ENCODE measurements at regions not wholly inside any gene's neighbourhood (a gene's known extent, or its start where the extent isn't known, plus 50 kb on each side); places are given as distances from the start of the nearest gene placed in this dataset.

DNA sequence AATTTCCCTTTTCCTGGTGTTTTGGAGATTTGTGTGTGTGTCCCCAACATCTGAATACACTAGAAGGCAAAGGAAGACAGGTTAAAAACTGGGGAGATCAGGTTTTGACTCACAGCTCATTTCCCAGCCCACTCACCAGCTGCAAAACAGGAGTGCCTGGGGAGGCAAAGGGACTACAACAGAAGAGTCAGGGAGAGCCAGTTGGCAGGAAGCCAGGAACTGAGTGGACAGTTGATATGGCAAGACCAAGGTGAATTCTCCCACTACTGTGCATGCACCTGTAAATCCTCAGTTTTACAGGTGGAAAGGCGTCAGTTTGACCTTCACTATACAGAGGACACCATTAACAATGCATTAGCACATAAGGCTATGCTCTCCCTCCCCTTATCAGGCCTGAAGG, 901.5 kb upstream of the SEMA6D start:
- TF ChIP-seq MAX (IDR thresholded peaks at IDR 0.05) (no peak), RAD21 (IDR thresholded peaks at IDR 0.05; ENCODE audit: low read depth) (no peak), TEAD4 (IDR thresholded peaks at IDR 0.05) (no peak), EP300 (IDR thresholded peaks at IDR 0.05; ENCODE audit: borderline replicate concordance) (no peak), TAF1 (IDR thresholded peaks at IDR 0.05; ENCODE audit: low read depth) (no peak), NFIC (IDR thresholded peaks at IDR 0.05) (no peak), CREB1 (IDR thresholded peaks at IDR 0.05; ENCODE audit: low read depth) (no peak), EGR1 (IDR thresholded peaks at IDR 0.05) (no peak), FOXM1 (IDR thresholded peaks at IDR 0.05; ENCODE audit: borderline replicate concordance, low read depth) (no peak), ZBTB7A (IDR thresholded peaks at IDR 0.05; ENCODE audit: low read depth) (no peak), YY1 (IDR thresholded peaks at IDR 0.05; ENCODE audit: low read depth) (no peak), TCF12 (IDR thresholded peaks at IDR 0.05; ENCODE audit: low read depth) (no peak), CEBPB (IDR thresholded peaks at IDR 0.05) (no peak)
- TF ChIP-seq, protein P1, sequence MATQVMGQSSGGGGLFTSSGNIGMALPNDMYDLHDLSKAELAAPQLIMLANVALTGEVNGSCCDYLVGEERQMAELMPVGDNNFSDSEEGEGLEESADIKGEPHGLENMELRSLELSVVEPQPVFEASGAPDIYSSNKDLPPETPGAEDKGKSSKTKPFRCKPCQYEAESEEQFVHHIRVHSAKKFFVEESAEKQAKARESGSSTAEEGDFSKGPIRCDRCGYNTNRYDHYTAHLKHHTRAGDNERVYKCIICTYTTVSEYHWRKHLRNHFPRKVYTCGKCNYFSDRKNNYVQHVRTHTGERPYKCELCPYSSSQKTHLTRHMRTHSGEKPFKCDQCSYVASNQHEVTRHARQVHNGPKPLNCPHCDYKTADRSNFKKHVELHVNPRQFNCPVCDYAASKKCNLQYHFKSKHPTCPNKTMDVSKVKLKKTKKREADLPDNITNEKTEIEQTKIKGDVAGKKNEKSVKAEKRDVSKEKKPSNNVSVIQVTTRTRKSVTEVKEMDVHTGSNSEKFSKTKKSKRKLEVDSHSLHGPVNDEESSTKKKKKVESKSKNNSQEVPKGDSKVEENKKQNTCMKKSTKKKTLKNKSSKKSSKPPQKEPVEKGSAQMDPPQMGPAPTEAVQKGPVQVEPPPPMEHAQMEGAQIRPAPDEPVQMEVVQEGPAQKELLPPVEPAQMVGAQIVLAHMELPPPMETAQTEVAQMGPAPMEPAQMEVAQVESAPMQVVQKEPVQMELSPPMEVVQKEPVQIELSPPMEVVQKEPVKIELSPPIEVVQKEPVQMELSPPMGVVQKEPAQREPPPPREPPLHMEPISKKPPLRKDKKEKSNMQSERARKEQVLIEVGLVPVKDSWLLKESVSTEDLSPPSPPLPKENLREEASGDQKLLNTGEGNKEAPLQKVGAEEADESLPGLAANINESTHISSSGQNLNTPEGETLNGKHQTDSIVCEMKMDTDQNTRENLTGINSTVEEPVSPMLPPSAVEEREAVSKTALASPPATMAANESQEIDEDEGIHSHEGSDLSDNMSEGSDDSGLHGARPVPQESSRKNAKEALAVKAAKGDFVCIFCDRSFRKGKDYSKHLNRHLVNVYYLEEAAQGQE (IDR thresholded peaks at IDR 0.05; ENCODE audit: low read depth), result no peak
- TF ChIP-seq, protein P2, sequence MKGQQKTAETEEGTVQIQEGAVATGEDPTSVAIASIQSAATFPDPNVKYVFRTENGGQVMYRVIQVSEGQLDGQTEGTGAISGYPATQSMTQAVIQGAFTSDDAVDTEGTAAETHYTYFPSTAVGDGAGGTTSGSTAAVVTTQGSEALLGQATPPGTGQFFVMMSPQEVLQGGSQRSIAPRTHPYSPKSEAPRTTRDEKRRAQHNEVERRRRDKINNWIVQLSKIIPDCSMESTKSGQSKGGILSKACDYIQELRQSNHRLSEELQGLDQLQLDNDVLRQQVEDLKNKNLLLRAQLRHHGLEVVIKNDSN (IDR thresholded peaks at IDR 0.05), result no peak

GRCh38 chr15:46848704-46849103, 868.6 kb upstream of the SEMA6D start:
- TF ChIP-seq TCF12 (IDR thresholded peaks at IDR 0.05; ENCODE audit: low read depth) (no peak), EGR1 (IDR thresholded peaks at IDR 0.05) (no peak)

GRCh38 chr15:46853600-46853999, 863.7 kb upstream of the SEMA6D start:
- no peak for TF ChIP-seq TCF12 (IDR thresholded peaks at IDR 0.05; ENCODE audit: low read depth)
- TF ChIP-seq MAX (IDR thresholded peaks at IDR 0.05), result no peak
- TF ChIP-seq TEAD4 (IDR thresholded peaks at IDR 0.05), result no peak

DNA sequence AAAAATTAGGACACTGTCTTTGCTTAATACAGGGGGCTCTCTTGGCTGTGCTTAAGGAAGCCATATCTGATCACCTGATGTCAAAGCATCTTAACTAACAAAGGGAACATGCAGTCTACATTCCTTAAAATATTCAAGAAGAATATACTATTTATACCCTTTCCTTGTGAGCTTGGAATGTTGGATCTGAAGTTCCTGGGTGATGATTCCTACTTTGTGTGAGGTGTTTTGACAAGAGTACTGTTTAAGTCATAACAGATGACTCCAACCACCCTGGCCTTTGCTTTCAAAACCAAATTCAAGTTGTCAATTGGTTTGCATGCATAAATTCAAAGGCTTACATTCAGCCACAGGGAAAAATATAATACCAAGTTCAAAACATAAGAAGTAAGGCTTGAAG, 862.7 kb upstream of the SEMA6D start:
- TF ChIP-seq, protein P2 (IDR thresholded peaks at IDR 0.05), result no peak
- TF ChIP-seq CREB1 (IDR thresholded peaks at IDR 0.05; ENCODE audit: low read depth) (no peak), NFIC (IDR thresholded peaks at IDR 0.05) (no peak), TAF1 (IDR thresholded peaks at IDR 0.05; ENCODE audit: low read depth) (no peak), YY1 (IDR thresholded peaks at IDR 0.05; ENCODE audit: low read depth) (no peak), EGR1 (IDR thresholded peaks at IDR 0.05) (no peak), ZBTB7A (IDR thresholded peaks at IDR 0.05; ENCODE audit: low read depth) (no peak), TCF12 (IDR thresholded peaks at IDR 0.05; ENCODE audit: low read depth) (no peak), EP300 (IDR thresholded peaks at IDR 0.05; ENCODE audit: borderline replicate concordance) (no peak), MAX (IDR thresholded peaks at IDR 0.05) (no peak), FOXM1 (IDR thresholded peaks at IDR 0.05; ENCODE audit: borderline replicate concordance, low read depth) (no peak), RAD21 (IDR thresholded peaks at IDR 0.05; ENCODE audit: low read depth) (no peak), CEBPB (IDR thresholded peaks at IDR 0.05) (no peak), TEAD4 (IDR thresholded peaks at IDR 0.05) (no peak)
- TF ChIP-seq, protein P1 (IDR thresholded peaks at IDR 0.05; ENCODE audit: low read depth), result no peak

- TF ChIP-seq CEBPB (IDR thresholded peaks at IDR 0.05), result no peak
- TF ChIP-seq TEAD4 (IDR thresholded peaks at IDR 0.05), result no peak
- no peak for TF ChIP-seq EGR1 (IDR thresholded peaks at IDR 0.05)
- no peak for TF ChIP-seq MAX (IDR thresholded peaks at IDR 0.05)
- TF ChIP-seq EP300 (IDR thresholded peaks at IDR 0.05; ENCODE audit: borderline replicate concordance), result no peak
- TF ChIP-seq, protein P2 (IDR thresholded peaks at IDR 0.05), result no peak
- TF ChIP-seq TAF1 (IDR thresholded peaks at IDR 0.05; ENCODE audit: low read depth), result no peak
- TF ChIP-seq RAD21 (IDR thresholded peaks at IDR 0.05; ENCODE audit: low read depth), result no peak
- no peak for TF ChIP-seq ZBTB7A (IDR thresholded peaks at IDR 0.05; ENCODE audit: low read depth)
Observed at GRCh38 chr15:46855388-46855787, 861.9 kb upstream of the SEMA6D start.
